SJSA1 (cell line): ENCODE measurements at regions not wholly inside any gene's neighbourhood (a gene's known extent, or its start where the extent isn't known, plus 50 kb on each side); places are given as distances from the start of the nearest gene placed in this dataset.
A peak's percentile ranks its signal among the peaks of the same experiment; 100 is the strongest.

Experiments used
- DNase-seq, 2 experiments: peaks; one replicate each; pipeline ENCODE4 v3.0.0-alpha.2; 2015 to 2020; ENCODE audit warnings: low spot score in 2 of 2, low read depth in 1 of 2
- H3K27ac ChIP-seq: fragments of 250-450 bp; sonication (Bioruptor Pico); 2 replicates; pipeline ENCODE4 v1.5.1; 2020; ENCODE audit warnings: mild to moderate bottlenecking, moderate library complexity
- H3K27me3 ChIP-seq: fragments of 250-450 bp; sonication (Bioruptor Pico); replicated peaks from 2 replicates; pipeline ENCODE4 v1.5.1; 2020; ENCODE audit warnings: mild to moderate bottlenecking, moderate library complexity
- H3K36me3 ChIP-seq: fragments of 250-450 bp; sonication (Bioruptor Pico); 2 replicates; pipeline ENCODE4 v1.5.1; 2020; ENCODE audit warnings: mild to moderate bottlenecking
- H3K4me1 ChIP-seq: fragments of 250-450 bp; sonication (Bioruptor Pico); replicated peaks from 2 replicates; pipeline ENCODE4 v1.6.1; 2021; ENCODE audit warnings: mild to moderate bottlenecking
- H3K4me3 ChIP-seq: fragments of 250-450 bp; sonication (Bioruptor Pico); 2 replicates; pipeline ENCODE4 v1.5.1; 2020; ENCODE audit warnings: mild to moderate bottlenecking
- H3K9me3 ChIP-seq: fragments of 250-450 bp; sonication (Bioruptor Pico); replicated peaks from 2 replicates; pipeline ENCODE4 v1.5.1; 2020; ENCODE audit warnings: mild to moderate bottlenecking

DNA sequence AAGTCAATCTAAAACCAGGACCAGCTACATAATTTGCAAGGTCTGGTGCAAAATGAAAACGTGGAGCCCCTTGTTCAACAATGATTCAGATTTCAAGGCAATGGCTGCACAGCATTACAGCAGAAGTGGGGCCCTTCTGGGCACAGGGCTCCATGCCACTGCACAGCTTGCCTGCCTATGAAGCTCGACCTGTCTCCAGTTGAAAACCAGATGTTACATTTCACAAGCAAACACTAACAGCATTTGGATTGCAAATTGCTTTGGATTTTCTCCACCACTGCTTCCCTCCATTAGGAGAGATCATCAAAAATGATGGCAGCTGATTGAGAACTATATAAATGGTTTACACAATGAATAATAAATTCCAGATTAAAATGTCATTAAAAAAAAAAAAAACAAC lies 551.4 kb upstream of the ZFHX3 start:
- H3K27me3 ChIP-seq = no peaks in the 10 kb centered on the region
- peaks cover 5% of the 10 kb centered on the region; the same call in 1 of the 2 replicates for H3K9me3 ChIP-seq
- no peaks in the 10 kb centered on the region for H3K4me1 ChIP-seq
- no peak overlapping the region for H3K27ac ChIP-seq
- no peak for DNase-seq
- H3K36me3 ChIP-seq = no peaks in the 10 kb centered on the region
- no peak overlapping the region for H3K4me3 ChIP-seq

DNA sequence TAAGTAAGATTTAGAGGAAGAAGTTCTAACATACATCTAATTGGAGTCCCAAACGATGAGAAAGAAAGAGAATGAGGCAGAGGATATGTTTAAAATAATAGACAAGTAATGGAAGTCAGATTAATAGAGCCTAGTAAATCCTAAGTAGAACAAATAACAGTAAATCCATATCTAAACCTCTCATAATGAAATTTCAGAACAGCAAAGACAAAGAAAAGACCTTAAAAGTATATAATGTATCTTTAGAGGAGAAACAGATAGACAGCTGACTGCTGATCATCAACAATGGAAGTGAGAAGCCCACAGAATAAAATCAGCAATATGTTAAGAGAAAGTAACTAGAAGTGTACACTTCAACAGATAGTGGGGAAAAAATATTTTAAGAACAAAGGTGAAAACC lies 536.2 kb upstream of the ZFHX3 start:
- no peaks in the 10 kb centered on the region for H3K36me3 ChIP-seq
- no peaks in the 10 kb centered on the region for H3K9me3 ChIP-seq
- H3K4me1 ChIP-seq = no peaks in the 10 kb centered on the region
- H3K27me3 ChIP-seq = no peaks in the 10 kb centered on the region
- no peak overlapping the region for H3K4me3 ChIP-seq
- no peak for DNase-seq
- H3K27ac ChIP-seq = no peak overlapping the region

DNA sequence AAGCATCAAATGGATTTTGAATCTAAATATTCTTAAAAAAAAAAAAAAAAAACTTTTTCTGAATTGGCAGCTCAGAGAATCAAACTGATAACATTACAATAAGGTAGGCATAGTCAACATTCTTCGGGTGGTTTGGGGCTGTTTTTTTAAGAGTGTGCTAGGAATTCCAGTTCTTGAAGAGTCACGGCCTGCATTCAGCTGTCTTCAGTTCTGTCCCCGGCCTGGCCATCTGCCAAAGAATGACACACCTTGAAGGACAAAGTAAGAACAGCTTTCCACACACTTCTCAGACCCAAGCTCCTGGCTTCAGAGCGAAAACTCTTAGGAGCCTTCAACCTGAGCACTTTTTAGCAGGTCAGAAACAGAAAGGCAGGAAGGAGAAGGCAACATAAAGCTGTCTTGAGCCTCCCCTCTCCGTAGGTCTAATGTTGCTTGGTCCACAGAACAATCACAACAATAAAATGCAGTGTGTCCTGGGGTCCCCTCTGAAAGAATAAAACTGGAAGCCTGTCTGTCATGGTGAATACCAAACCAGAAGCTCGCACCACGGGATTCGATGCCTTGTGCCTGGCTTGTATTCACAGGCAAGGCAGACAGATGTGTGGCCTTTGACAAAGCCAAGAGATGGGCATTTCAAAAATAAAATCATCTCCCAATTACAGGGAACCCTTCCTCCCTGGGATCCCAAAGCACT lies 524.4 kb upstream of the ZFHX3 start:
- H3K4me1 ChIP-seq = no peaks in the 10 kb centered on the region
- no peaks in the 10 kb centered on the region; the same call in 1 of the 2 replicates for H3K27me3 ChIP-seq
- H3K36me3 ChIP-seq = no peaks in the 10 kb centered on the region
- no peak overlapping the region for H3K4me3 ChIP-seq
- peak in 1 of 2 experiments; percentile 61 for DNase-seq
- H3K9me3 ChIP-seq = no peaks in the 10 kb centered on the region
- no peak overlapping the region for H3K27ac ChIP-seq

DNA sequence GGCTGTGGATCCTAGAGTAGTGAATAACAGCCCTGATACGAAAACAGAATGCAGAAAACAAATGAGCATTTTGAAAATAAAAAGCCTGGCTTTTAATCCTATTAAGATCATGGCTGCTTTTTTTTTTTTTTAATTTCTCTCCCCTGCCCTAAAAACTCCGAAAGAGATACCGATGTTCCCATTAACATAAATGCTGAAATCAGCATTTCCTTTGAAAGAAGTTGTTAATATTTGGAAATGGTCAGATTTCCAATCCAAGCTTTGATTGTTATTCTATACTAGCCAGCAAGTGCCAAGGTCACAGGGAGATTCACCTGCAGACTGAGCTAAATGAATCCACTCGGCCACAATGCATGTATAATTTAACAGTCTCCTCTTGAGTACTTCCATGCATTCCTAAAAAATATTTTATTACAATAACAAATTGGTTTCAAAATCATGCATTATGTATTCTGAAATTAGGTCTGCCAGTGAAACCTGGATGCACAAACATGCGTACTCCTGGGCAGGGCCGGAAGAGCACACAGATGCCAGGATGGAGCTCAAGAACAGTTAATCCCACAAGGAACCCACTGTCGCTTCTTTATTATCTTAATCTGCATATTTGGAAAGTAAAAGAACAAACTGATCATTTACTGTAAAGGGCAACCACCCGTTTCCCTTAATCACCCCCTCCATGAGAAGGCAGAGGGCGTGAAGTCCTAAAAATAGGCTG lies 521.5 kb upstream of the ZFHX3 start:
- H3K27me3 ChIP-seq = no peaks in the 10 kb centered on the region; the same call in 1 of the 2 replicates
- no peaks in the 10 kb centered on the region for H3K36me3 ChIP-seq
- DNase-seq = no peak
- H3K4me3 ChIP-seq = no peak overlapping the region
- no peaks in the 10 kb centered on the region for H3K4me1 ChIP-seq
- no peak overlapping the region for H3K27ac ChIP-seq
- H3K9me3 ChIP-seq = no peaks in the 10 kb centered on the region

DNA sequence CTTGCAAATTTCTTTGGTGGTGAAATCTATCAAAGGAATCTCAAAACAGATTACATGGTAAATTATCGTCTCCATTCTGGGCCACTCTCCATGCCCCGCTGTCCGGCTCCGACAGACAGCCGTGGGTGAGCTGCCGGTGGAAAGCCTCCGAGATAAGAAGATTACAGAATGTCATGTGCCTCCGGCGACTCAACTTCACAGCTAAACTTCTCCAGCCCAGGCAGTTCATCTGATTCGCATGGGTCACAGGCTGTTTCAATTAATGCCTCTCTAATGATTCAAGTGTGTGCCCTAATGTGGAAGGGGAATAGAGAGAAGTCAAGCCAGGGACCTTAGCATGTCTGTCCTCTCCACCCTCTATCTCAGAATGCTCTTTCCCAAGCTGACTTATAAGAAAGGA lies 520.8 kb upstream of the ZFHX3 start:
- no peaks in the 10 kb centered on the region for H3K36me3 ChIP-seq
- H3K27me3 ChIP-seq = no peaks in the 10 kb centered on the region; the same call in 1 of the 2 replicates
- no peaks in the 10 kb centered on the region for H3K4me1 ChIP-seq
- H3K4me3 ChIP-seq = no peak overlapping the region
- no peaks in the 10 kb centered on the region for H3K9me3 ChIP-seq
- no peak for DNase-seq
- H3K27ac ChIP-seq = no peak overlapping the region

DNA sequence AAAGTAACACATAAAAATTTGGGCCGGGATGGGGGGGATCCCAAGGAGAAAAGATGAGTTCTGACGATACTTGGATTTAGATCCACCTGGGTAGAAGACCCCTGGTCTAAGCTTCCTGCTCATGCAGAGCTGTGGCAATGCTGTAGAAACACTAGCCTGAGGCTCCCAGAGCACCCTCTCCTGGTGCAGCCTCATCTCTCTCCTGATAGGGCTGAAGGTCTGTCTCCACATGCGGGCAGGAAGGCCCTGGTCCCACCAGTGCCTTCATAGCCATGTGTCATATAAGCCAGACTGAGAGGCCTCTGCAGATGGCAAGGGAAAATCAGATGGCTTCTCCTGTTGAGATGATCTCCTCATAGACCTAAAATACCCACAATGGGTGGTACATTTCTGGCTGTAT lies 518.0 kb upstream of the ZFHX3 start:
- H3K4me3 ChIP-seq = no peak overlapping the region
- DNase-seq = no peak
- H3K9me3 ChIP-seq = no peaks in the 10 kb centered on the region
- H3K27me3 ChIP-seq = no peaks in the 10 kb centered on the region; the same call in 1 of the 2 replicates
- H3K4me1 ChIP-seq = no peaks in the 10 kb centered on the region
- H3K36me3 ChIP-seq = no peaks in the 10 kb centered on the region
- H3K27ac ChIP-seq = no peak overlapping the region

DNA sequence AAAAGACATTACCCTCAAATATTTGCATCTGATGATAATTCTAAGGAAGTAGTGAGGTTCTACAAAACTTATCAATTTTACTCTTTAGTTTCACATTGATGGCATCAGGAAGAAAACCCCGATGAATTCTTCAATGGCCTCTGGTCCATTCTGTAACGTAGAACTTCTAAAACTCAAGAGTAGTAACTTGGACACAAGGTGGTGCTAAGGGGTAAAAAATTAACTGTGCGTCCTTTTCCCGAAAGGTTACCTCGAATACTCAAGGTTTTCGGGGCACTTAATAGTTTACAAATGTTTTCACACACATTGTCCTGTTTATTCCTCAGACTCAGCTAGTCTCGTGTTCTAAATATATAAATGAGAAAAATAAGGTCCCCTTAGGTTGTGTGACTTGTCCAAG lies 517.3 kb upstream of the ZFHX3 start:
- Histone ChIP-seq H3K4me1 (no peaks in the 10 kb centered on the region), H3K27ac (no peak overlapping the region), H3K9me3 (no peaks in the 10 kb centered on the region), H3K27me3 (no peaks in the 10 kb centered on the region), H3K4me3 (no peak overlapping the region), H3K36me3 (no peaks in the 10 kb centered on the region)
- no peak for DNase-seq

DNA sequence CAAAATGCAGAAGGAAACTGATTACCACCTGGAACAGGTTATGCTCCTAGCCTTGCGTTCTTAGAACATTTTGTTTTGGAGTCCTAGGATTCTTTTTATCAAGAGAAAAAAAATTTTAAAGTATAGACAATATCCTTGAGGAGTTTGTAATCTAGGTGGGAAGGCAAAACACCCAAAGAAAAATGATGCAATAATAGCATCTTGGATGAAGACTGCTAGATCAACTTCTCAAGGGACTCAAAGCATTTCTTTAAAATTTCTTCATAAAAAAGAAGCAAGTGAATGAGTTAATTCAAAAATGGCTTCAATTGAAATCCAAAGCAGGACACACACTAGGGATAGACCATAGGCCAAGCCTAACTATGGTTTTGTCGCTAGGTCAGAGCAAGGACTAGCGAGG lies 515.8 kb upstream of the ZFHX3 start:
- Histone ChIP-seq H3K27ac (no peak overlapping the region), H3K4me3 (no peak overlapping the region), H3K27me3 (no peaks in the 10 kb centered on the region), H3K36me3 (no peaks in the 10 kb centered on the region), H3K4me1 (no peaks in the 10 kb centered on the region), H3K9me3 (no peaks in the 10 kb centered on the region)
- no peak for DNase-seq

DNA sequence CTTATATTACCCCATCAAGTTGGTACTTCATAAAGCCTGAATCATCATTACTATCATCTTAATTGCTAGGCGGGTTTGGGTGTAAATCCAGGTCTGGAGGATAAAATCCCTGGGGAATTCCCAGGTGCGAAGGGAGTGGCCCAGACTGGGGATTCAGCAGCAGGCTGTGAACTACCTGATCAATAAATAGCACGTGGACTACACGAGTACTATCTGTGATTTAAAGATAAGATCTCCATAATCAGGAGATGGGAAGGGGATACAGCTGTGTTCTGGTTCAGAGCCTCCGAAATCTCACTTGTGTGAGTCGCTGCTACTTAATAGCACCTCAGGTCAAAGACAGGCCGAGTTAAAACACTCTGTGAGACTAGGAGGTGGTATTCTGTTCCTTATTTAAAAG lies 512.6 kb upstream of the ZFHX3 start:
- Histone ChIP-seq H3K27me3 (no peaks in the 10 kb centered on the region), H3K27ac (no peak overlapping the region), H3K36me3 (no peaks in the 10 kb centered on the region), H3K4me1 (no peaks in the 10 kb centered on the region), H3K4me3 (no peak overlapping the region), H3K9me3 (no peaks in the 10 kb centered on the region)
- DNase-seq = no peak

DNA sequence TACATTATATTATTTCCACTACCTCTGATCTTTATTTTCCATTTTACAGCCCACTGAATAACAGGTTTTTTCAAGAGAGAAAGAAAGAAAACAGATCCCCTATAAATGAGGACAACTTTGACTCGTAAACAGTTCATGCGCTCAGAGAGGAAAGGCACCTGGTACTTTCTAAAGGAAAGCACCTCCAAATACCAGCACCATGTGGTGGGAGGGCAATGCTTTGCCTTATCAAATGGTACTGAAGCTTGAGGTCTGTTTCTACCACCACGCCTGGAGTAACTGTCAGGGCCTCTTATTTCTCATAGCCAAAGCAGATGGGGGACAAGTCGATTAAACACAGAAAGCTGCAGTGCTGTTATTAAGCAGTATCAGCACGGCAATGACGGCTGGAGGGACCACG lies 510.3 kb upstream of the ZFHX3 start:
- DNase-seq = no peak
- no peak overlapping the region for H3K4me3 ChIP-seq
- no peaks in the 10 kb centered on the region for H3K36me3 ChIP-seq
- H3K27ac ChIP-seq = no peak overlapping the region
- no peaks in the 10 kb centered on the region for H3K27me3 ChIP-seq
- H3K9me3 ChIP-seq = no peaks in the 10 kb centered on the region
- H3K4me1 ChIP-seq = no peaks in the 10 kb centered on the region

DNA sequence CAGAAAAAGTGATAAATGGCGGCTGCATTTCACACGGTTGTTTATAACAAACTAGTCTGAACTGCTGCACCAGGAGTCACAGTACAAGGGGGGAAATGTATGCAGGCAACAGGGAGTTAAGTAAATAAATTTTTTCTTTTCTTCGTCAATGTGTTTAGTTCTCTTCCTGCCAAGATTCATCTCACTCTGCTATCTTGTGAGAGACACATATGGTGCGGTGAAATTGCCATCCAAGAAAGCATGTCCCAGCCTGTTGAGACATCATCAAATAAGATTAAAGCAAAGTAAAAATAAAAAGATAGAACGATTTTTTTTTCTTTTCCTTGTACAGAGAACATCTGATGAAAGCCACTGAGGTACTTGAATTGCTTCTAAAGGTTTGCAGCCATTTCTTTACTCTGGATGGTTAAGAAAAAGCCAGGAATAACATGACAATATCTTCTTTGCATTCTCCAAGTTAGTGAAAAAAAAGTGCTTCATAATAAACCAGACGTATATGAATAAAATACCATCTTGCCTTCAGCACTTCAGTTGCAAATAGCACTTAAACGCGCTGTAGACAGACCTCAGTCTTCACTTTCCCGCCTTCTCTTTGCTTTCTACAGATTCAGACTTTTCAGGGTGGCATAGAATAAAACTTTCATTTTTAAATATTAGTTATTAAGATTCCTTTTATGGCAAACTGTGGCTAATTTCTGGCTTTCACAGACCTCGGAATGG lies 506.2 kb upstream of the ZFHX3 start:
- Histone ChIP-seq H3K4me3 (no peak overlapping the region), H3K27me3 (no peaks in the 10 kb centered on the region), H3K4me1 (no peaks in the 10 kb centered on the region), H3K27ac (no peak overlapping the region), H3K36me3 (no peaks in the 10 kb centered on the region), H3K9me3 (no peaks in the 10 kb centered on the region)
- no peak for DNase-seq

DNA sequence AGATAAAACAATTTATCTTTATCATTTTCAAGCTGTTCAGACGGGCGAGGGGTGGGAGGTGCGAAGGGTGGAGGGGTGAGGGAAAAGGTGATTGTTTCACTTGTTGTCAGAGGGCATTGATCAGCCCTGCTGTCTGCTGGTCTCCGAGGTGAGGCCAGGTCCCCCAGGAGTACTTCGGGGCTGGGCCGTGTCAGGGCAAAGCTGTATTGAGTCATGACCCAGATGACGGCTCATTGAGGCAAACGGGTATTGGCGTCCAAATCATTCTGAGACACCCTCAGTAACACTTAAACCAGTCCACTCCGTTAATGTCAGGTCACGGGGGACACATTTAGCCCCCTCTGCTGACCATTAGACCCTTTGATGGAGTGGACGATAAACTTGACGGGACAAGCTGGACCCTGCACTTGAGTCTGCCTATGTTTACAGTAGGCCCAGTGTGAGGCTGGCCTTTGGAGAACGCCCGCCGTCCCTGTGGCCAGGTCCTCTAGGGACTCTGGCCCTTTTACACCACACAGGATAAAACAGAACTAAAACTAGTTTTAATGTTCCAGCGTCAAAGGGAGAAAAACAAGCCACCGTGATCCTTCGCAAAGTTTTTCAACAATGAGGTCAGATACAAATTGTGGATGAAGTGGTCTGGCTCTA lies 502.2 kb upstream of the ZFHX3 start:
- Histone ChIP-seq H3K27me3 (0 out of 2 replicates have a peak, but pooled peaks cover 6% of the 10 kb centered on the region), H3K36me3 (no peaks in the 10 kb centered on the region), H3K4me1 (peaks cover 16% of the 10 kb centered on the region), H3K27ac (no peak overlapping the region), H3K4me3 (no peak overlapping the region), H3K9me3 (no peaks in the 10 kb centered on the region)
- DNase-seq = no peak

DNA sequence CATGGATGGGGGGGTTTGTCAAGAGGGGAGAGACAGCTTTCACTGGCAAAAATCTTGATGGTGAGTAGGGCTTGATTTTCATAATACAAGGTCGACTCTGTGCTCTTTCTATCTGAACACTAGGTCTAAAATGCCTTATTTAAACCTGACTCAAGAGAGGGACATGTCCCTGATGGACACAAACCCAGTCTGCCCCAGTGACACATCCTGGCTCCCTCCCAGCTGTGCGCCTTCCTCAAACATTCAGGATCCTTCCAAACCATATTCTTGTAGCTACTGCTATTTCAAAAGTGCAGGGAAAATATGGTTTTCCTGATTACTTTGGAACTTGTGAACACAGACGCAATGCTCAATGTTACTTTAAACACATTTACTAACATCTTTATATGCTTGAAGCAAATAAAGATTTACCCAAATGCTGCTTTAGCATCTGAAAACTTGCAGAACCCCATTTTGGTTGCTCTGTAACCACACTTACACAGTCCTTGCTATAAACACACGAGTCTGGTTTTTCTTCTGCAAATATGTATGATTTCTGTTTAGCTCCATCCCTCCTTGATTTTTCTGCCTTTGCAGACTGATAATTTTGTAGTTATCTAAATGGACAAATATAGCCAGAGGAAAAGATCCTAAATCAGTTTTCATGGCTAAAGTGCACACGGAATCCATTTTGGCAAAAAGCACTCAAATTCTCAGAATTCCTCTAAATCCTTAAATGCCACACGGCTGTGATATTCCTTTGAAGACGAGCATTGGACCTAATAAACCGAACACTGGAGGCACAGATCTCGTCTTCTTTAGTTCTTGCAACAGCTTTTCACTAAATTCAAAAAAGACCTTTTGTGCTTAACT lies 499.9 kb upstream of the ZFHX3 start:
- Histone ChIP-seq H3K27ac (no peak overlapping the region), H3K36me3 (no peaks in the 10 kb centered on the region), H3K9me3 (no peaks in the 10 kb centered on the region), H3K4me1 (peaks cover 16% of the 10 kb centered on the region), H3K4me3 (no peak overlapping the region), H3K27me3 (0 out of 2 replicates have a peak, but pooled peaks cover 6% of the 10 kb centered on the region)
- DNase-seq = peak in 1 of 2 experiments; percentile 9
